Skeletal muscle tissue (tissue), 3 donors: ENCODE measurements at regions not wholly inside any gene's neighbourhood (a gene's known extent, or its start where the extent isn't known, plus 50 kb on each side); places are given as distances from the start of the nearest gene placed in this dataset.
"Not testable (repeated sequence)": the region's sequence is repeated elsewhere in the genome, so short reads cannot be mapped to it uniquely, and the experiment has no call there.

Experiments used
- H3K27ac ChIP-seq: one replicate; pipeline ENCODE4 v1.7.0; 2013; ENCODE audit warnings: mild to moderate bottlenecking, low read depth, low read length, inconsistent platforms
- H3K27me3 ChIP-seq, 3 donors: one replicate each; pipeline ENCODE4 v1.7.0; 2013; ENCODE audit warnings: low read length in 3 of 3; ENCODE audit not compliant: control insufficient read depth in 3 of 3, insufficient read depth in 3 of 3
- H3K36me3 ChIP-seq, 3 donors: one replicate each; pipeline ENCODE4 v1.7.0; 2013; ENCODE audit warnings: low read length in 3 of 3; ENCODE audit not compliant: control insufficient read depth in 3 of 3, insufficient read depth in 3 of 3
- H3K4me1 ChIP-seq, 3 donors: one replicate each; pipeline ENCODE4 v1.7.0; 2013; ENCODE audit warnings: low read length in 3 of 3, mild to moderate bottlenecking in 3 of 3; ENCODE audit not compliant: control insufficient read depth in 3 of 3, insufficient read depth in 3 of 3
- H3K4me3 ChIP-seq, 3 donors: one replicate each; pipeline ENCODE4 v1.7.0; 2013; ENCODE audit warnings: low read length in 3 of 3
- H3K9ac ChIP-seq, 3 donors: one replicate each; pipeline ENCODE4 v1.7.0; 2013; ENCODE audit warnings: low read length in 3 of 3, mild to moderate bottlenecking in 3 of 3, moderate library complexity in 2 of 3, low read depth in 1 of 3
- H3K9me3 ChIP-seq, 3 donors: one replicate each; pipeline ENCODE4 v1.7.0; 2013; ENCODE audit warnings: low read length in 3 of 3; ENCODE audit not compliant: control insufficient read depth in 3 of 3
- donor health status: Osteomylitis.

DNA sequence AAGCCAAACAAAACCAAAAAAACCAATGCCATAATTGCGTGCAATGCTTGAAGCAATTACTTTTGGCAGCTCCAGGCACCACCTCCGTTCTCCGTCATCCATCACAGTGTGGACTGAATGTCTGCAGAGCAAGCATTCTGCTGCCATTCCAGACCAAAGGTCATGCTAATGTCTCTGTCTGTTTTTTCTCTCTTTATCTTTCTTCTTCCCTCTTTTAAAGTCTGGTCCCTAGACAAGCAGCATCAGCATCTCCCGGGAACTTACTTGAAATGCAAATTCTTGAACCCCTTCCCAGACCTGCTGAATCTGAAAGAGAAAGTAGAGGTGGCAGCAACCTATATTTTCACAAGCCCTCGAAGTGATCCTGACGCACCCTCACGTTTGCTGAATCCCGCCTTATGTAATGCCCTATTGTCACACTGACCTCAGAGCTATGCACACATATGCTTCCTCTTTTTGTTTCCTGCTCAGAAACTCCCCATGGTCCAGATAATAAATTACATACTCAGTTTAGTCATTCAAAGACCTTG lies 297.3 kb upstream of the PROK2 start:
- no peaks in the 10 kb centered on the region for H3K36me3 ChIP-seq
- H3K27ac ChIP-seq, result no peak overlapping the region
- no peak overlapping the region for H3K9ac ChIP-seq
- H3K4me3 ChIP-seq, result no peak overlapping the region
- H3K4me1 ChIP-seq, result peaks cover 0 to 2% (median 0%) of the 10 kb centered on the region in 3 donors
- no peaks in the 10 kb centered on the region for H3K9me3 ChIP-seq
- no peaks in the 10 kb centered on the region for H3K27me3 ChIP-seq

DNA sequence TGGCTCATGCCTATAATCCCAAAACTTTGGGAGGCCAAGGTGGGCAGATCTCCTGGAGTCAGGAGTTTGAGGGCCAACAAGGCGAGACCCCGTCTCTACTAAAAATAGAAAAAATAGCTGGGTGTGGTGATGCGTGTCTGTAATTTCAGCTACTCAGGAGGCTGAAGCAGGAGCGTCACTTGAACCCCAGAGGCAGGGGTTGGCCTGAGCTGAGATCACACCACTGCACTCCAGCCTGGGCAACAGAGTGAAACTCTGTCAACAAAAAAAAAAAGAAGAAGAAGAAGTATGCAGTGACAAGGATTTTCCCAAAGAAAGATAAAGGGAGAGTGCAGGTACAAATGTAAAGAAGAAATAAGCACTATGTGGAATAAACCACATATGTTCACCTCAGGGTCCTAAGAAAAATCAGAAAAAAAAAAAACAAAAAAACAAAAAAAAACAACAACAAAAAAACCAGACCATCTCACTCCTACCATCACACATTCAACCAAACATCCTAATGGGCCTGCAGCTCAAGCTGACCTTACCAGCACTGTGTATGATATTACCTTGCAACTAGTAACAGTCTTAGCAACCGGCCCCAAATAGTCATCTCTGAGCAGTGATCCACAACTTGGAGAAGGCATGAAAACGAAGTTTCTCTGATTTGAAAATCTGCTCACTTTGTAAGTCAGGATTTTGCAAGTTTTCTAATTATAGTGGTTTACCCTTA lies 296.7 kb upstream of the PROK2 start:
- Histone ChIP-seq H3K4me1 (peaks cover 0 to 2% (median 0%) of the 10 kb centered on the region in 3 donors), H3K9me3 (no peaks in the 10 kb centered on the region), H3K4me3 (no peak overlapping the region), H3K27ac (no peak overlapping the region), H3K36me3 (no peaks in the 10 kb centered on the region), H3K9ac (no peak overlapping the region), H3K27me3 (no peaks in the 10 kb centered on the region)

DNA sequence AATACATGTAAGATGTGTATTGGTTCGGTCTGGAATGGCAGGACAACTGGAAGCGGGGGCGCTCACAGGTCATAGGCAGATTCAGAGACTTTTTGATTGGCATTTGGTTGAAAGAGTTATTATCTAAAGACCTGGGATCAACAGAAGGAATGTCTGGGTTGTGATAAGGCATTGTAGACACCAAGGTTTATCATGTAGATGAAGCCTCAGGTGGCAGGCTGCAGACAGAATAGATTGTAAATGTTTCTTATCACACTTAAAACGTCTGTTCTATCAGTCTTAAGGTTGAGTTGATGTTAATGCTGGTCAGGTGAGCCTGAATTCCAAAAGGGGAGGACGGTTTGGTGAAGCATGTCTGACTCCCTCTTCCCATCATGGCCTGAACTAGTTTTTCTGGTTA lies 295.9 kb upstream of the PROK2 start:
- H3K4me3 ChIP-seq, result no peak overlapping the region
- H3K27me3 ChIP-seq, result no peaks in the 10 kb centered on the region
- no peaks in the 10 kb centered on the region for H3K36me3 ChIP-seq
- H3K27ac ChIP-seq, result no peak overlapping the region
- H3K4me1 ChIP-seq, result peaks cover 0 to 2% (median 0%) of the 10 kb centered on the region in 3 donors
- peaks cover 0 to 2% (median 0%) of the 10 kb centered on the region in 3 donors for H3K9me3 ChIP-seq
- no peak overlapping the region for H3K9ac ChIP-seq

DNA sequence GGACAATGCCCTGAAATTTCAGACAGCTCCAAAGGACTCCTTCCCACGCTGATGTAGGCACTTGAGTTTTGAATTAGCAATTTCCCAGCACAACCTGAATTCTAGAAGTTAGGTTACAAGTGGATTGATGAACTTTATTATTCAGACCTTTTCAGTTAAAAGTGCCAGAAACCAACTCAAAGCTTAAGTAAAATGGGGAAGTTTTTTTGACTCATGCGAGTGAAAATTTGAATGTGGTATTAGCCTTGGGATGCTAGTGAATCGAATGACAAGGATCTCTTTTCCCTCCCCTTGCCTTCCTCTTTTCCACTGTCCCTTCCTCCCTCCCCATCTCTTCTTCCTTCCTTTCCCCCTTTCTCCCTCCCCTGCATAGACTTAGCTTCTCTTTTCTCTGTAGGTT lies 295.1 kb upstream of the PROK2 start:
- Histone ChIP-seq H3K36me3 (no peaks in the 10 kb centered on the region), H3K4me3 (no peak overlapping the region), H3K27ac (no peak overlapping the region), H3K9ac (no peak overlapping the region), H3K9me3 (peaks cover 0 to 2% (median 2%) of the 10 kb centered on the region in 3 donors), H3K27me3 (no peaks in the 10 kb centered on the region), H3K4me1 (peaks cover 0 to 2% (median 0%) of the 10 kb centered on the region in 3 donors)

DNA sequence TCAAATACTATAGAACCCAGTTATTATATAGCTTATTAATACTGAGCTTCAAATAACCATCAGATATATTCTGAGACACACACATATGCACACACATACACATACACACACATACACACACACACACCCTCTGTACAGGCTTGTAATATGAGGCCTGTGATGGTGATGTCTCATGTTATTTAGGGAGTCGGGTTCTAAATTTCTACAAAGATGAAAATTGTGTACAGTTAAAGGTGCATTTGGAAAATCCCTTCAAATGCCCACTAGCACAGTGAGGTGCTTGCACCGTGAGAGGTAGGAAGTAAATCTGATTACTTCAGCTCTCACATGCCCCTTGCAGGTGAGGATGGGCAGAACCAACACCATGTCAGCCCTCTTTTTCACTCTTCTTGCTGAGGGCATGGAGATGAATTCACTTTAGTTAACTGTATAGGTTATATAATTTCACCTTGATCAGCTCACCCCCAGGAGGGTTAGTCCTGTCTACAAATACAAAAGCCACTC lies 294.5 kb upstream of the PROK2 start:
- Histone ChIP-seq H3K4me3 (no peak overlapping the region), H3K36me3 (no peaks in the 10 kb centered on the region), H3K9ac (no peak overlapping the region), H3K9me3 (peaks cover 0 to 2% (median 2%) of the 10 kb centered on the region in 3 donors), H3K4me1 (peaks cover 0 to 2% (median 0%) of the 10 kb centered on the region in 3 donors), H3K27ac (no peak overlapping the region), H3K27me3 (no peaks in the 10 kb centered on the region)

DNA sequence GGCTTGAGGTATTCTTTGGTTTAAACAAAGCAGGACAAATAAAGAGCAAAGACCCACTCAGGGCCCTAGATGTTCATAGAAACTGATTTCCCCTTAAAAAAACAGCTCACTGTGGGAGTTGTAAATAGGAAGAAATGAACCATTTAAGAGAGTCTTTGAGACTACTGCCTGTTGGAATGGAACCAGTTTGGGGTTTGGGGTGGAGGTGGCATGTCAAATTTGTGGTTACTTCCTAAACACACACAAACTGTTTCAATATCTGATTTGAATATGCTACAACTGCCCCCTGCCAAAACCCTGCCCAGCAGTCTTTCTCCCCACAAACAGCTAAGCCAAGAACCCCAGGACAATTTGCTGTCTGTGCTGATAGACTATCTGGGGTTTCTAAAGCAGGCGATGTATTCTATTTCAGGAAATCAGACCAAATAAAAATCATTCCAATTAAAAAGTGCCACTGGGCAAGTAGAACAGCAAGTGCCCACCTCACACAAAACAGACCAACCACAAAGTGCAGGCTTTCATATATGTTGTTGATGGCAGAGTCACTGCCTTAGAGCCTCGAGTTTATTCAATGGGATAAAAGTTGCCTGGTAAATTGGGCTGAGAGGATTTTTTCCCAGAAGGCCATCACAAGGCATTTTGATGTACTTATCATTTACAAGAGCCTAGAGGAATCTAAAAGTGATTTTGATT lies 293.9 kb upstream of the PROK2 start:
- no peak overlapping the region for H3K4me3 ChIP-seq
- H3K27me3 ChIP-seq, result no peaks in the 10 kb centered on the region
- peaks cover 0 to 2% (median 0%) of the 10 kb centered on the region in 3 donors for H3K4me1 ChIP-seq
- H3K36me3 ChIP-seq, result no peaks in the 10 kb centered on the region
- no peak overlapping the region for H3K27ac ChIP-seq
- H3K9ac ChIP-seq, result no peak overlapping the region
- H3K9me3 ChIP-seq, result peaks cover 0 to 2% (median 2%) of the 10 kb centered on the region in 3 donors

DNA sequence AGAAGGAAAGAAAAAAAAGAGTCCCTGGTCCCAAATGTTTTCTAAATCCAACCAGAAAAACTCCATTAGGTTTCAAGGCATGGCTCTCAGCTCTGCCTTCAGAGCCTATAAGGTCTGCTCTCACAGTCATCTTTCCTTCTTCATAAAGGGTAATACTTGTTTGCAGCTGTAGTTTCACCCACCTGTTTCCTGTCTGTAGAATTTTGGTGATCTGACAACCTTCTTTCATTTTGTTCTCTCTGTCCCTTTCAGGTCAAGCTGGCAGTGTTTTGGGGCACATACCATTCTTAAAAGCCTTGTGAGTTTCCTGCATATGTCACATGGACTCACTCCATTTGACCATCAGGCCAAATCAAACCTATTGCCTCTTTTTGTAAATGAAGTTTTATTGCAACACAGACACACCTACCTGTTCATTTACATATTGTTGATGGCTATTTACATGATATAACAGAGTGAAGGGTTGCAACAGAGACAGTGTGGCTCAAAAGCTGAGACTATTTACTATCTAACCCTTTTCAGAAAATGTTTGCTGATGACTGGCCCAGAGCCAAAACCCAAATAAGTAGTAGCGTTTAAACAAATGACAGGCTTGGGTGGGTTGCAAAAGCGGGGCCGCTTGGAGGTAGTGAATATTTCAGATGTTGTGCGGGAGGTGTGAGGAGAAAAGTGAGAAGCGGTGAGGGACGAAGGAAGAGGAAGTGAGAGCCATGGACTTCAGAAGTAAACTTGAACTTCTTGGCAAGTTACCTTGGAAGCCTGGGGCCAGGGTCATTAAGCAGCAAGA lies 292.7 kb upstream of the PROK2 start:
- peaks cover 0 to 2% (median 0%) of the 10 kb centered on the region in 3 donors for H3K4me1 ChIP-seq
- no peak overlapping the region for H3K27ac ChIP-seq
- no peak overlapping the region for H3K9ac ChIP-seq
- H3K27me3 ChIP-seq, result no peaks in the 10 kb centered on the region
- H3K4me3 ChIP-seq, result no peak overlapping the region
- H3K36me3 ChIP-seq, result no peaks in the 10 kb centered on the region
- H3K9me3 ChIP-seq, result peaks cover 0 to 2% (median 2%) of the 10 kb centered on the region in 3 donors

DNA sequence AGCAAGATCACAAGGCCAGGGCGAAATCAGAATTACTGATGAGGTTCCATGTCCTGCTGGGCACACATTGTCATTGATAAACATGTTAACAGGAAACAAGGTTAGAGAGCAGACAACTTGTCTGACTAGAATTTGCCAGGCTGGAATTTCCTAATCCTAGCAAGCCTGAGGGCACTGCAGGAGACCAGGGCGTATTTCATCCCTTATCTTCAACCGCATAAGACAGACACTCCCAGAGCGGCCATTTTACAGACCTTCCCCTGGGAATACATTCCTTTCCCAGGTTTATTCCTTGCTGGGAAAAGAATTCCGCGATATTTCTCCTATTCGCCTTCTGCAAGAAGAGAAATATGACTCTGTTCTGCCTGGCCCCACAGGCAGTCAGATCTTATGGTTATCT lies 290.9 kb upstream of the PROK2 start:
- H3K36me3 ChIP-seq, H3K27me3 ChIP-seq, H3K4me3 ChIP-seq, H3K27ac ChIP-seq, H3K4me1 ChIP-seq, H3K9ac ChIP-seq, H3K9me3 ChIP-seq: not testable (repeated sequence)

DNA sequence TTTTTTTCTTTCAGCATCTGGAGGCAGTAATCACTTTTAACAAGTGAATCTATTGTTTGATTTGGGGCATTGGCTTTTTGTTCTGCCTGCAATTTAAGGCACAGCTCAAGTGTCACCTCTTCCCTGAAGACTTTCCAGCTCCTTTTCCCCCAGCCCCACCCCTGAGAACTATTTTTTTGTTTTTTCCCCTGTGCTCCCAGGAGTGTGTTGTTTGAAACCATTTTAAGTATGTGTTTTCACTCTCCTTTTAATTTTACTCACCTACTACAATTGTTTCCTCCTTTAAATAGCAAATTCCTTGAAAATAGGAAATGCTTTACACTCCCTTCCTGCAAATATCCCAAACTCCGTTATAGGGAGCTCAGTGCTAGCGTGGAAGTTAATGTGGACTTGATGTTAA lies 286.7 kb upstream of the PROK2 start:
- H3K4me1 ChIP-seq, result no peaks in the 10 kb centered on the region
- no peaks in the 10 kb centered on the region for H3K36me3 ChIP-seq
- no peak overlapping the region for H3K27ac ChIP-seq
- no peaks in the 10 kb centered on the region for H3K27me3 ChIP-seq
- H3K9me3 ChIP-seq, result peaks cover 0 to 2% (median 2%) of the 10 kb centered on the region in 3 donors
- H3K9ac ChIP-seq, result no peak overlapping the region
- no peak overlapping the region for H3K4me3 ChIP-seq
